HepG2 (cell line): ENCODE measurements at regions not wholly inside any gene's neighbourhood (a gene's known extent, or its start where the extent isn't known, plus 50 kb on each side); places are given as distances from the start of the nearest gene placed in this dataset.

ENCODE experiments used
- ATAC-seq: fragments of 200-7000 bp; cut with Tn5 transposase; 3 replicates; pipeline ENCODE4 v1.9.1; 2020; ENCODE audit warnings: mild to moderate bottlenecking, moderate library complexity
- BruUV-seq: library from RNA; stranded (reverse); fragments of 400-500 nt; replicated peaks from 2 replicates; lab custom pipeline; 2021; lab: Mats Ljungman, UMichigan
- CTCF ChIA-PET: fragments of 300-600 bp; formaldehyde crosslinking; extraction: SDS; loops from one replicate; lab custom pipeline; 2021; ENCODE audit warnings: low total read pairs, inconsistent platforms, low intra/inter-chr PET ratio; lab: Yijun Ruan, JAX
- POLR2A ChIA-PET: fragments of 350-600 bp; sonication (Branson Sonifier 250); formaldehyde crosslinking; loops from one replicate; lab custom pipeline; 2020; ENCODE audit warnings: antibody characterized with exemption, inconsistent platforms; lab: Yijun Ruan, JAX
- DNase-seq: peaks from one replicate; pipeline ENCODE4 v3.0.0-alpha.2; 2015; ENCODE audit warnings: low spot score
- FAIRE-seq: peaks from 3 replicates; lab custom pipeline; 2011; peaks lifted over from hg19 to GRCh38; lab: Jason Lieb, UNC
- H2AFZ ChIP-seq: one replicate; pipeline ENCODE4 v1.6.1; 2011; ENCODE audit warnings: low read length, inconsistent platforms
- H3K27ac ChIP-seq: fragments of 300-600 bp; 3 replicates; pipeline ENCODE4 v1.8.0; 2011; ENCODE audit warnings: mixed run types, mild to moderate bottlenecking, mixed read lengths, low read length, inconsistent platforms; ENCODE audit not compliant: insufficient read depth; ENCODE audit errors: extremely low read length
- H3K27me3 ChIP-seq, 2 experiments: fragments of 200-600 bp in 1 of 2; 2 replicates in 1 of 2; 3 replicates in 1 of 2; pipeline versions ENCODE4 v1.6.0 to v1.8.0; 2011; ENCODE audit warnings: low read length in 2 of 2, mild to moderate bottlenecking in 2 of 2, moderate library complexity in 2 of 2, inconsistent platforms in 1 of 2; ENCODE audit not compliant: insufficient read depth in 2 of 2, control insufficient read depth in 1 of 2
- H3K36me3 ChIP-seq, 2 experiments: fragments of 200-600 bp in 1 of 2; replicated peaks in 1 of 2; 2 replicates in 1 of 2; 3 replicates in 1 of 2; pipeline versions ENCODE4 v1.5.1 to v1.8.0; 2011; ENCODE audit warnings: low read length in 2 of 2, inconsistent platforms in 1 of 2; ENCODE audit not compliant: insufficient read depth in 2 of 2, control insufficient read depth in 1 of 2
- H3K4me1 ChIP-seq: 2 replicates; pipeline ENCODE4 v1.5.1; 2012; ENCODE audit warnings: low read length, inconsistent platforms; ENCODE audit not compliant: insufficient read depth
- H3K4me2 ChIP-seq: 2 replicates; pipeline ENCODE4 v1.6.0; 2011; ENCODE audit warnings: low read depth, low read length, inconsistent platforms
- H3K4me3 ChIP-seq, 3 experiments: fragments of 200-600 bp in 1 of 3; sonication (generic), shearing (Covaris generic) in 1 of 3; replicated peaks in 1 of 3; 2 replicates each; pipeline ENCODE4 v1.5.1; 2011 to 2016; ENCODE audit warnings: low read length in 3 of 3, inconsistent platforms in 2 of 3, low read depth in 2 of 3, mild to moderate bottlenecking in 2 of 3, control low read depth in 1 of 3, mixed read lengths in 1 of 3; ENCODE audit not compliant: insufficient read depth in 1 of 3
- H3K79me2 ChIP-seq: one replicate; pipeline ENCODE4 v1.6.1; 2011; ENCODE audit warnings: low read length, inconsistent platforms; ENCODE audit not compliant: insufficient read depth
- H3K9ac ChIP-seq: 2 replicates; pipeline ENCODE4 v1.6.0; 2011; ENCODE audit warnings: mild to moderate bottlenecking, low read depth, low read length, inconsistent platforms; ENCODE audit not compliant: insufficient read depth
- H3K9me3 ChIP-seq: 2 replicates; pipeline ENCODE4 v1.5.1; 2012; ENCODE audit warnings: mild to moderate bottlenecking, low read length
- H4K20me1 ChIP-seq: 2 replicates; pipeline ENCODE4 v1.6.0; 2011; ENCODE audit warnings: inconsistent platforms, mild to moderate bottlenecking, low read length, moderate library complexity; ENCODE audit not compliant: insufficient read depth
- CENPBD1 ChIP-seq: sonication (generic); formaldehyde crosslinking; IDR thresholded peaks from 2 replicates; pipeline ENCODE4 v1.8.0; 2022; ENCODE audit warnings: missing genetic modification reagents, low read depth, mild to moderate bottlenecking, borderline replicate concordance
- FUBP1 ChIP-seq: sonication (generic); formaldehyde crosslinking; IDR thresholded peaks from 2 replicates; pipeline ENCODE4 v1.5.1; 2020; ENCODE audit warnings: missing genetic modification reagents, mild to moderate bottlenecking, borderline replicate concordance
- HNRNPK ChIP-seq: fragments of 200-400 bp; formaldehyde crosslinking; IDR thresholded peaks from 2 replicates; pipeline ENCODE4 v1.6.1; 2018; ENCODE audit warnings: low read length, low read depth, moderate library complexity, mild to moderate bottlenecking; ENCODE audit not compliant: poor library complexity, severe bottlenecking
- MED8 ChIP-seq: sonication (generic); formaldehyde crosslinking; IDR thresholded peaks from 2 replicates; pipeline ENCODE4 v1.8.1; 2023; ENCODE audit warnings: mild to moderate bottlenecking, missing genetic modification reagents; ENCODE audit not compliant: insufficient replicate concordance
- MTF1 ChIP-seq: sonication (generic); formaldehyde crosslinking; IDR thresholded peaks from 2 replicates; pipeline ENCODE4 v1.5.0; 2020; ENCODE audit warnings: missing genetic modification reagents
- RNF219 ChIP-seq: sonication (generic); formaldehyde crosslinking; IDR thresholded peaks from 2 replicates; pipeline ENCODE4 v1.5.0; 2020; ENCODE audit warnings: mild to moderate bottlenecking, missing genetic modification reagents
- SMAD1 ChIP-seq: sonication (generic); formaldehyde crosslinking; IDR thresholded peaks from 2 replicates; pipeline ENCODE4 v1.4.0; 2020; ENCODE audit warnings: missing genetic modification reagents, low read depth, mild to moderate bottlenecking, borderline replicate concordance
- SMC3 ChIP-seq: IDR thresholded peaks from 2 replicates; pipeline ENCODE4 v1.6.1; 2011; ENCODE audit warnings: low read length, improper control_type of control experiment
- TCF7L2 ChIP-seq: IDR thresholded peaks from 2 replicates; pipeline ENCODE4 v1.6.1; 2011; ENCODE audit warnings: mild to moderate bottlenecking, low read depth, low read length, moderate library complexity
- TEF ChIP-seq: sonication (generic); formaldehyde crosslinking; IDR thresholded peaks from 2 replicates; pipeline ENCODE4 v1.5.0; 2020; ENCODE audit warnings: missing genetic modification reagents
- TMF1 ChIP-seq: sonication (generic); formaldehyde crosslinking; IDR thresholded peaks from 2 replicates; pipeline ENCODE4 v1.8.1; 2022; ENCODE audit warnings: low read depth, missing genetic modification reagents
- ZNF354B ChIP-seq: sonication (generic); formaldehyde crosslinking; IDR thresholded peaks from 2 replicates; pipeline ENCODE4 v1.8.0; 2022; ENCODE audit warnings: mild to moderate bottlenecking, missing genetic modification reagents
- ZNF367 ChIP-seq: sonication (generic); formaldehyde crosslinking; IDR thresholded peaks from 2 replicates; pipeline ENCODE4 v1.4.0; 2020; ENCODE audit warnings: missing genetic modification reagents, borderline replicate concordance
- ZNF513 ChIP-seq: sonication (generic); formaldehyde crosslinking; conservative IDR thresholded peaks from 2 replicates; pipeline ENCODE4 v1.5.0; 2020; ENCODE audit warnings: missing genetic modification reagents
- ZSCAN20 ChIP-seq: sonication (generic); formaldehyde crosslinking; IDR thresholded peaks from 2 replicates; pipeline ENCODE4 v1.4.0; 2020; ENCODE audit warnings: missing genetic modification reagents, mild to moderate bottlenecking, borderline replicate concordance
- ZSCAN29 ChIP-seq: sonication (generic); formaldehyde crosslinking; conservative IDR thresholded peaks from 2 replicates; pipeline ENCODE4 v1.4.0; 2020; ENCODE audit warnings: mild to moderate bottlenecking, missing genetic modification reagents
- WGBS: methylation state at CpG from one replicate; pipeline ENCODE4 v1.1.6; 2017; ENCODE audit warnings: low lambda C conversion rate; 5-methylcytosine and 5-hydroxymethylcytosine counted together
- in situ Hi-C: cut with HindIII; loops from 2 replicates; pipeline ENCODE4 v1.10.0; 2017; ENCODE audit warnings: low pct_unique_long_range_greater_than_20kb; ENCODE audit not compliant: extremely low pct_ligation_motif_present
- intact Hi-C: fragments of 100-400 bp; cut with micrococcal nuclease; formaldehyde crosslinking; loops from one replicate; pipeline ENCODE4 v1.10.0; 2022; ENCODE audit not compliant: unreplicated experiment

GRCh38 chr2:235378246-235378645 lies 115.6 kb upstream of the AGAP1 start:
- Histone ChIP-seq H3K9ac (no peak overlapping the region), H3K79me2 (no peaks in the 10 kb centered on the region), H3K36me3 (no peaks in the 10 kb centered on the region), H3K4me3 (no peak overlapping the region), H3K27me3 (peaks cover 3 to 40% of the 10 kb centered on the region in 2 experiments; a peak in 3 of 5 replicates), H4K20me1 (no peaks in the 10 kb centered on the region; the same call in 1 of the 2 replicates), H3K27ac (no peak overlapping the region), H3K4me1 (no peaks in the 10 kb centered on the region), H2AFZ (no peak overlapping the region), H3K9me3 (no peaks in the 10 kb centered on the region), H3K4me2 (no peak overlapping the region)
- FAIRE-seq (no peak), ATAC-seq (no peak), DNase-seq (no peak)
- no TSS peak for BruUV-seq
- ChIA-PET CTCF (no interaction called here), POLR2A (no interaction called here)
- no peak for TF ChIP-seq FUBP1 (CRISPR knock-in tag)
- TF ChIP-seq ZNF513 (CRISPR knock-in tag), result no peak
- no peak for TF ChIP-seq ZNF354B (CRISPR knock-in tag)
- no peak for TF ChIP-seq TEF
- no peak for TF ChIP-seq HNRNPK
- TF ChIP-seq TCF7L2, result no peak
- TF ChIP-seq SMAD1, result no peak
- TF ChIP-seq MTF1 (CRISPR knock-in tag), result no peak
- no peak for TF ChIP-seq CENPBD1 (CRISPR knock-in tag)
- TF ChIP-seq ZSCAN20, result no peak
- TF ChIP-seq MED8, result no peak
- no peak for TF ChIP-seq TMF1 (CRISPR knock-in tag)
- TF ChIP-seq ZSCAN29 (CRISPR knock-in tag), result no peak
- TF ChIP-seq SMC3, result no peak
- TF ChIP-seq RNF219 (CRISPR knock-in tag), result no peak
- no peak for TF ChIP-seq ZNF367
- intact Hi-C loops, result no loop called here
- WGBS, result 9% methylated on average over 4 of the region's 4 CpGs
- in situ Hi-C loops, result no loop called here
